GM12865 (cell line): ENCODE measurements at regions not wholly inside any gene's neighbourhood (a gene's known extent, or its start where the extent isn't known, plus 50 kb on each side); places are given as distances from the start of the nearest gene placed in this dataset.

Experiments
- DNase-seq: peaks from one replicate; pipeline ENCODE4 v3.0.0; 2010; ENCODE audit warnings: low read depth
- H3K4me3 ChIP-seq: 2 replicates; pipeline ENCODE4 v1.5.1; 2011; ENCODE audit warnings: mild to moderate bottlenecking, low read depth, low read length, control low read depth
- CTCF ChIP-seq: IDR thresholded peaks from 2 replicates; pipeline ENCODE4 v1.5.1; 2011; ENCODE audit warnings: low read length, control low read depth, low read depth, inconsistent platforms; ENCODE audit not compliant: insufficient read depth; ENCODE audit errors: missing control alignments

- no peak for TF ChIP-seq CTCF
- DNase-seq = no peak
Measured at GRCh38 chr3:41148901-41149300, 50.4 kb upstream of the CTNNB1 start.

More at GRCh38 chr3:41148901-41149300, 50.4 kb upstream of the CTNNB1 start:
- no peak overlapping the region for H3K4me3 ChIP-seq
